ENCODE measurements at regions not wholly inside any gene's neighbourhood (a gene's known extent, or its start where the extent isn't known, plus 50 kb on each side); places are given as distances from the start of the nearest gene placed in this dataset.

- no peak for TF ChIP-seq CTCF (IDR thresholded peaks at IDR 0.05)
- TF ChIP-seq POLR2A (IDR thresholded peaks at IDR 0.05) = no peak
Observed at GRCh38 chr9:110131499-110131898, 76.5 kb downstream of the C9orf152 start.

Measured in testis (tissue), 2 donors.